HUES48 (cell line): ENCODE measurements at regions not wholly inside any gene's neighbourhood (a gene's known extent, or its start where the extent isn't known, plus 50 kb on each side); places are given as distances from the start of the nearest gene placed in this dataset.

Experiments
- H3K27ac ChIP-seq: one replicate; pipeline ENCODE4 v1.7.0; 2013; ENCODE audit warnings: low read depth, low read length, inconsistent platforms
- H3K27me3 ChIP-seq: 2 replicates; pipeline ENCODE4 v1.6.1; 2013; ENCODE audit warnings: mild to moderate bottlenecking, low read length; ENCODE audit not compliant: control insufficient read depth, insufficient read depth
- H3K36me3 ChIP-seq: 2 replicates; pipeline ENCODE4 v1.6.1; 2013; ENCODE audit warnings: low read length; ENCODE audit not compliant: control insufficient read depth, insufficient read depth
- H3K4me1 ChIP-seq: 2 replicates; pipeline ENCODE4 v1.6.1; 2013; ENCODE audit warnings: mild to moderate bottlenecking, low read length; ENCODE audit not compliant: control insufficient read depth, insufficient read depth
- H3K4me3 ChIP-seq: 2 replicates; pipeline ENCODE4 v1.5.1; 2013; ENCODE audit warnings: mild to moderate bottlenecking, low read depth, low read length
- H3K9ac ChIP-seq: 2 replicates; pipeline ENCODE4 v1.6.1; 2013; ENCODE audit warnings: mild to moderate bottlenecking, low read depth, low read length, moderate library complexity
- H3K9me3 ChIP-seq: 2 replicates; pipeline ENCODE4 v1.6.1; 2013; ENCODE audit warnings: low read length; ENCODE audit not compliant: control insufficient read depth, insufficient read depth

DNA sequence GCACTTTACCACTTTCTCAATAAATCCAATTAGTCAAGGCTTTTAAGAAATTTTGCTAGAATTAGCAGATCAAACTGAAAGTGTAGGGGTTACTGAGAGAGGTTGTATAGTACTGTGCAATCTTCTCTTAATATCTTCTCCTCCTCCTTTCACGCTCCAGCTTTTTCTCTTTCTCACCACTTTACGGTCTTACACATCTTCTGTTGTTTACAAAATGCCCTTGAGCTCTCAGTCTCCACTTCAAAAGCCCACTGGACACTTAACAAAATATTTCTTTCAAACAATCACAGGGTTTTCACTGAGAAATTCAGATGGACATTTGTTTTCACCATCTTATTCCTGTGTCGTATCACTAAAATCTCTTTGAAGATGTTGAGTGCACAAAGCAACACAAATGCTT lies 678.2 kb downstream of the ADGRL2 start:
- H3K27ac ChIP-seq, result no peak overlapping the region
- no peaks in the 10 kb centered on the region for H3K36me3 ChIP-seq
- no peak overlapping the region for H3K4me3 ChIP-seq
- 0 out of 2 replicates have a peak, but pooled peaks cover 5% of the 10 kb centered on the region for H3K4me1 ChIP-seq
- no peaks in the 10 kb centered on the region for H3K9me3 ChIP-seq
- no peaks in the 10 kb centered on the region for H3K27me3 ChIP-seq
- H3K9ac ChIP-seq, result no peak overlapping the region

DNA sequence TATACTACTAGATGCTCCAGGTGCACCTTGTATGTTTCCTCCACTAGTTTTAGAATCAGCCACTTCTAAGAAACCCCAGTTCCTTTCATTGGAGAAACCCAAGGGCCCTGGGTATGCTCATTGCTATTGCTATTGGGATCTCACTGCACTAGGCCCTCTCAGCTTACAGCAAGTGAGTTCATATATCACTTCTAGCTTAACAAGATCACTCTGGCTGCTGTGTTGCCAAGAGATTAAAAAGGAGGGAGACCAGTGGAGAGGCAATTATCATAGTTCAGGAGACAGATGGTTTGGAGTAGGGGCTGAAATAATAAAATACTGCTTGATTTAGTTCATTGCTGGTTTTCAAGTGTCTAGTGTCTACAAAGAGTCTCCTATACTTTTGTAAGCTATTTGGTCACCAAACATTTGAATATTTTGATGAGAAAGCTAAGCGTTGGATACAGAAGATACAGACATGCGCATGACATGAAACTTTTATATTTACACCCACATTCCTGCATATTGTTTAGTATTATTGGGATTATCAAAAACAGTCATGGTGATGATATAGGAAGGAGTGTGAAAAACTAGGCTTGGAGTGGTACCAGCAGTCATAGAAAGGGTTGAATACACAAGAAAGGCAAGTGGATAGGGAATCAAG lies 671.9 kb downstream of the ADGRL2 start:
- Histone ChIP-seq H3K9ac (no peak overlapping the region), H3K27me3 (no peaks in the 10 kb centered on the region), H3K4me1 (no peaks in the 10 kb centered on the region), H3K9me3 (no peaks in the 10 kb centered on the region), H3K4me3 (no peak overlapping the region), H3K36me3 (no peaks in the 10 kb centered on the region), H3K27ac (no peak overlapping the region)

DNA sequence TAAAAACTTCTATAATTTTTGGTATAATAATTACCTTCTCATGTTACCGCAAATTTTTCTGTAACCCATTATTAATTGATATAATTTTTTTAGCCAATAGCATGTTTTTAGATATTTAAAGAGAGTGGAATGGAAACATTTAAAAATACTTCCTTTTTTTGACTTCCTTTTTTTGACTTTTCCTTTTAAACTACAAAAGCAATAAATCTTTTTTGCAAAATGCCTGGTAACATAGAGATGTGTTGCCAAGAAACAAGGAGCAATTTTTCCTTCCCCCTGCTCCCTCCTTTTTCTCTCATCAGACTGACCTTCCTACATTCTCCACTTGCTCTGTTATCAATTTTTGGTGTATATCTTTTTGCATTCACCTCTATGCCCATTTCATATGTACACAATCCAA lies 666.2 kb downstream of the ADGRL2 start:
- 0 out of 2 replicates have a peak, but pooled peaks cover 7% of the 10 kb centered on the region for H3K4me1 ChIP-seq
- no peak overlapping the region for H3K27ac ChIP-seq
- no peak overlapping the region for H3K4me3 ChIP-seq
- no peaks in the 10 kb centered on the region for H3K9me3 ChIP-seq
- no peaks in the 10 kb centered on the region for H3K36me3 ChIP-seq
- no peak overlapping the region for H3K9ac ChIP-seq
- no peaks in the 10 kb centered on the region for H3K27me3 ChIP-seq

DNA sequence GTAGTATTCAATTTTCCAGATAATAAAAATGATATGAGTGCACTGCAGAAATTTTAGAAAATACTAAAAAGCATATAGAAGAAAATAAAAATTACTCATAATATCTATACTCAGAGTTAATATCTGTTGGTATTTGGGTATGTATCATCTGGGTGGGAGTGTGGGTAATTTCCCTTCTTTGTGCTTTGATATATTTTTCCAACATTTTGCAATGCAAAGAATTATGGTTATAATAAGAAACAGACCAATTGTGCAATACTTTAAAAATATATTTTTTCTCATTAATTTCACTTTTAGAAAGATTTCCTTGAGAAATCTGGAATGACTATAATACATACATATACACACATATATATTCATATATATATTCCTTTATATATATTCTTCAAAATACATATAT lies 665.7 kb downstream of the ADGRL2 start:
- H3K9ac ChIP-seq, result no peak overlapping the region
- no peaks in the 10 kb centered on the region for H3K36me3 ChIP-seq
- 0 out of 2 replicates have a peak, but pooled peaks cover 7% of the 10 kb centered on the region for H3K4me1 ChIP-seq
- no peak overlapping the region for H3K4me3 ChIP-seq
- no peak overlapping the region for H3K27ac ChIP-seq
- H3K27me3 ChIP-seq, result no peaks in the 10 kb centered on the region
- no peaks in the 10 kb centered on the region for H3K9me3 ChIP-seq

DNA sequence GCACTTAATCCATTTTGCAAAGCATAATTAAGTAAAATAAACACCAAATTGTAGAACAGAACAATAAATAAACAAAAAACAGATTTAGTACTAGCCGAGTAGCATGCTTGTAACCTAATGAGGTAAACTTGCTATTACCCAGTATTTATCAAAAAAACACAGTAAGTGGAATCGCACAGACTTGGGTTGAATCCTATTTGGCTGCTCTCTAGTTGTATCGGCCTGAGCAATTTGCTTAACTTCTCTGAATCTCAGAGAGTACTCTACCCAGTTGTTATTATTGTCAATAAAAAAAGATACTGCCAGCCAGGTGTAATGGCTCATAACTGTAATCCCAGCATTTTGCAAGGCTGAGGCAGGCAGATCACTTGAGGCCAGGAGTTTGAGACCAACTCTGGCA lies 664.3 kb downstream of the ADGRL2 start:
- no peaks in the 10 kb centered on the region for H3K9me3 ChIP-seq
- H3K4me3 ChIP-seq, result no peak overlapping the region
- no peak overlapping the region for H3K9ac ChIP-seq
- H3K4me1 ChIP-seq, result 0 out of 2 replicates have a peak, but pooled peaks cover 7% of the 10 kb centered on the region
- H3K27me3 ChIP-seq, result no peaks in the 10 kb centered on the region
- H3K27ac ChIP-seq, result no peak overlapping the region
- no peaks in the 10 kb centered on the region for H3K36me3 ChIP-seq

DNA sequence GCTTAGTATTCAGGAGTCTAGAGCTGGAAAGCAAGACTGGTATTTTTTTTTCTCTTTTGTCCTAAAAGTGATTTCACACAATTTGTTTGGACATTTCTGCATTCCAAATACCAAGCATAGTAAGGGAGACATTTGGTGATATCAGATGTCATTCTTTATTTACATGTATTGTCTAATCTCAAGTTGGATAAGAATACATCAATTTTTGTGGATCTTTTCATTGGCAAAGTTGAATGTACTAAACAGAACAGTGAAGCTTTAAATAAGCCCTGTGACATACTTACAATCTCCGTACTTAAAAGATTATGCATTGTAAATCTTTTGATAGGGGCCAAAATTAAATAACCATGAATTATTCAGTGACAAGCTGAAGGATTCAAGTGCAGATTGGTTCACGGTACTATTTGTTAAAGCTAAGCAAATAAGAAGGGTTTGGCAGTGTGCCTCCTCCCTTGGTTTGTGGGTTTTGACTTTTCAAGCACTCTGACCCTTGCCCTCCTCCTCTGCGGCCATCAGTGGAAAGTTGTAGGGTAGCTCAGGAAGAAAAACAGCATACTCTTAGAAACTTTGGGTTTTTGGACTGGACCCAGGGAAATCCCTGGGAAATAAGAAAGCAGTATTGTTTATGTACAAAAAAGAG lies 663.7 kb downstream of the ADGRL2 start:
- Histone ChIP-seq H3K9ac (no peak overlapping the region), H3K4me1 (0 out of 2 replicates have a peak, but pooled peaks cover 7% of the 10 kb centered on the region), H3K4me3 (no peak overlapping the region), H3K27ac (no peak overlapping the region), H3K9me3 (no peaks in the 10 kb centered on the region), H3K27me3 (no peaks in the 10 kb centered on the region), H3K36me3 (no peaks in the 10 kb centered on the region)

DNA sequence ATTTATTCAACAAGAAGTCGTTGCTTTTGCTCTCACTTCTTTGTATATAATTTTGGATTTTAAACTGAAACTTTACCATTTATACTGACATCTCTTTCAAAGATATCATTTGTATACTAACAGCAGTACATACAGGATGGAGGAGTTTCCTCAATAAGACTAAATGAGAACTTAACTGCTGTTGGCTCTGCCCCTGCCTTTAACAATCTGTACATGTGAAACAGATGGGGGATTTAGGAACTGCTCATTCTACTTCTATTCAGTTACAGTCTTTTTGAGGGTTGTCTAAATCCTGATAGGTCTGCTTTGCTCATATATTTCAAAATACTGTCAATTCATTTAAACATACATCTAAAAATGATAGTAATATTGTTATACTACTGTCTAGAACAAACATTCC lies 663.2 kb downstream of the ADGRL2 start:
- Histone ChIP-seq H3K9ac (no peak overlapping the region), H3K9me3 (no peaks in the 10 kb centered on the region), H3K27ac (no peak overlapping the region), H3K36me3 (no peaks in the 10 kb centered on the region), H3K27me3 (no peaks in the 10 kb centered on the region), H3K4me1 (0 out of 2 replicates have a peak, but pooled peaks cover 7% of the 10 kb centered on the region), H3K4me3 (no peak overlapping the region)

DNA sequence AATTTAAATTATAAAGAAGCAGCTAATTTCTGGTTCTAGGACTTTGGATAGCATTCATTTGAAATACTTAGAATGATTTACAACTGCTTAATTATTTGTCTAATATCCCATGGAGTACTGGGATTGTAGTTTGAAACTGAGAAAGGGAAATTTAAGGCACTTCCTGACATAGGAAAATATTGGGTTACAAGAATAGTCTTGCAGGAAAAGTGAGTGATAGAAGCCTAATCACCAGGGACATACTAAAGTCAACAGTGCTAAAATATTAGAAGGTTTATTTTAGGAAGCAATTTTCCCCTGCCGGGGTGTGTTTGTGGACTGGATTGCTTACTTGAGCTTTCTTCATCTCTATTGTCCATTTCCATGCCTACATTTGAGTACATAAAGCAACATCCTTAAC lies 661.6 kb downstream of the ADGRL2 start:
- H3K27me3 ChIP-seq, result no peaks in the 10 kb centered on the region
- H3K36me3 ChIP-seq, result no peaks in the 10 kb centered on the region
- H3K9me3 ChIP-seq, result no peaks in the 10 kb centered on the region
- 0 out of 2 replicates have a peak, but pooled peaks cover 7% of the 10 kb centered on the region for H3K4me1 ChIP-seq
- no peak overlapping the region for H3K27ac ChIP-seq
- H3K9ac ChIP-seq, result no peak overlapping the region
- no peak overlapping the region for H3K4me3 ChIP-seq

DNA sequence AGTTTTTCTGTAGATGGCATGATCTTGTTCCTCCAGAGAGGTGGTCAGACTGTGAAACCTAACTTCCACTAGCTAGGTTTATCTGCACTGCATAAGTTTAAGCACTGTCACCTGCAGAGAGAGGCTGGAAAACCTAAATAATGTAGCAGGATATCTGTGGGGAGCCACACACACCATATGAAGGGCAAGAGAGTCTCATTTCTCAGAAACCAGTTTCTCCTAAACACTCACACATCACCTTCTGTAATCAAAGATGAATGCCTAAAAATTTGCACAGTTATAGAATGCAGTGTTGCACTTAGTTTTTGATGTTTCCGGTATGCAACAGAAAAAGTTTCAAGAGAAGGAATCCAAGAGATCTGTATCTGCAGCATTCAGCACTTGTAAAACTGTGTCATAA lies 654.6 kb downstream of the ADGRL2 start:
- H3K36me3 ChIP-seq, result no peaks in the 10 kb centered on the region
- no peak overlapping the region for H3K4me3 ChIP-seq
- no peak overlapping the region for H3K9ac ChIP-seq
- no peaks in the 10 kb centered on the region for H3K4me1 ChIP-seq
- peaks cover 4% of the 10 kb centered on the region; the same call in 1 of the 2 replicates for H3K9me3 ChIP-seq
- no peaks in the 10 kb centered on the region for H3K27me3 ChIP-seq
- H3K27ac ChIP-seq, result no peak overlapping the region

DNA sequence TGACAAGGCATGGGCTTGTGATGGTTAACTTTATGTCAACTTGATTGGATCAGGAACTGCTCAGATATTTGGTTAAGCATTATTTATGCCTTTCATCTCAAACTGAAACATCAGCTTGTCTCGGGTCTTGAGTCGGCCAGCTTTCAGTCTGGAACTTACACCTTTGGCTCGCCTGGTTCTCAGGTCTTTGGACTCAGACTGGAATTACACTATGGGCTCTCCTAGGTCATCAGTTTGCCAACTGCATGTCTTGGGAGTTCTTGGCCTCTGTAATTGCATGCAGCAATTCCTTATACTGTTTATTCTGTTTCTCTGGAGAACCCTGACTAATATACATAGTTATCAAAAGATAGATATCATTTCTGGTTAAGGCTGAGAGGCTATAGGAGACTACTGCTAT lies 653.7 kb downstream of the ADGRL2 start:
- no peaks in the 10 kb centered on the region for H3K27me3 ChIP-seq
- H3K4me1 ChIP-seq, result no peaks in the 10 kb centered on the region
- peaks cover 4% of the 10 kb centered on the region; the same call in 1 of the 2 replicates for H3K9me3 ChIP-seq
- H3K36me3 ChIP-seq, result no peaks in the 10 kb centered on the region
- H3K4me3 ChIP-seq, result no peak overlapping the region
- H3K9ac ChIP-seq, result no peak overlapping the region
- H3K27ac ChIP-seq, result no peak overlapping the region

DNA sequence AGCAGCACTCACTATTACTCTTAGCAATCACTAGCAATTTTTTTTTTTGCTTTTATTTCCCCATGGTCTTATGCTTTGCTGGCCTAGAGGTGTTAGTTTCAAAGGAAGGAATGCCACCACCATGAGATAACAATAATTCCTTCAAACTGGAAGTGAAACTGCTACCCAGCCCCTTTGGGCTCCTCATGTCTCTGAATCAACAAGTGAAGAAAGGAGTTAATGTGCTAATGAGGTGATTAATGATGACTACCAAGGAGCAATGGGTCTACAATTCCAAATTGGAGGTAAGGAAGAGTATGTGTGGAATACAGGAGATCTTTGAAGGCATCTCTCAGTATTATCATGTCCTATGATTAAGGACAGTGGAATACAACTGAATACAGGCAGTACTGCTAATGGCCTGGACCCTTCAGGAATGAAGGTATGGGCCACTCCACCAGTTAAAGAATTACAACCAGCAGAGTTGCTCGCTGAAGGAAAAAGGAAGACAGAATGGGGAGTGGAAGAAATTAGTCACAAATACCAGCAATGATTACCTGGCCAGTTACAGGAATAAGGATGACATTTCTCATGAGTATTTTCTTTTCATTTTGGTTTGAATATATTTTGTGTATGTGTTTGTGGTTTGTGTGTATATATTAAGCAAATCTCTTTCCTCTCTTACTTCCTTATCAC lies 652.9 kb downstream of the ADGRL2 start:
- Histone ChIP-seq H3K4me1 (no peaks in the 10 kb centered on the region), H3K27ac (no peak overlapping the region), H3K9ac (no peak overlapping the region), H3K36me3 (no peaks in the 10 kb centered on the region), H3K9me3 (peaks cover 4% of the 10 kb centered on the region; the same call in 1 of the 2 replicates), H3K4me3 (no peak overlapping the region), H3K27me3 (no peaks in the 10 kb centered on the region)
